ENCODE measurements at regions not wholly inside any gene's neighbourhood (a gene's known extent, or its start where the extent isn't known, plus 50 kb on each side); places are given as distances from the start of the nearest gene placed in this dataset.
"Not testable (repeated sequence)": the region's sequence is repeated elsewhere in the genome, so short reads cannot be mapped to it uniquely, and the experiment has no call there.

- no peak overlapping the region for H3K27ac ChIP-seq
- H3K27me3 ChIP-seq (replicated peaks; ENCODE audit: insufficient read depth), result no peaks in the 10 kb centered on the region
- no peak for TF ChIP-seq CTCF (IDR thresholded peaks at IDR 0.05)
- H3K9me3 ChIP-seq, result no peaks in the 10 kb centered on the region
- H3K36me3 ChIP-seq, result no peaks in the 10 kb centered on the region
- H3K4me1 ChIP-seq (ENCODE audit: control insufficient read depth in 1 of 2, low read depth in 2 of 2), result no peaks in the 10 kb centered on the region
- DNase-seq (ENCODE audit: low spot score) (no peak), ATAC-seq (ENCODE audit: insufficient number of reproducible peaks, low FRiP score, low read depth) (no peak)
- H3K4me3 ChIP-seq, result no peak overlapping the region
Observed at GRCh38 chr3:182027366-182027765, 315.6 kb downstream of the SOX2 start.

- DNase-seq (ENCODE audit: low spot score), result no peak
- Histone ChIP-seq H3K27me3 (replicated peaks; ENCODE audit: insufficient read depth) (no peaks in the 10 kb centered on the region), H3K4me1 (ENCODE audit: control insufficient read depth in 1 of 2, low read depth in 2 of 2) (no peaks in the 10 kb centered on the region), H3K9me3 (no peaks in the 10 kb centered on the region), H3K4me3 (no peak overlapping the region), H3K36me3 (no peaks in the 10 kb centered on the region), H3K27ac (no peak overlapping the region)
- ATAC-seq (ENCODE audit: insufficient number of reproducible peaks, low FRiP score, low read depth), result no peak
- no peak for TF ChIP-seq CTCF (IDR thresholded peaks at IDR 0.05)
Observed at GRCh38 chr3:182028081-182028480, 316.4 kb downstream of the SOX2 start.

DNA sequence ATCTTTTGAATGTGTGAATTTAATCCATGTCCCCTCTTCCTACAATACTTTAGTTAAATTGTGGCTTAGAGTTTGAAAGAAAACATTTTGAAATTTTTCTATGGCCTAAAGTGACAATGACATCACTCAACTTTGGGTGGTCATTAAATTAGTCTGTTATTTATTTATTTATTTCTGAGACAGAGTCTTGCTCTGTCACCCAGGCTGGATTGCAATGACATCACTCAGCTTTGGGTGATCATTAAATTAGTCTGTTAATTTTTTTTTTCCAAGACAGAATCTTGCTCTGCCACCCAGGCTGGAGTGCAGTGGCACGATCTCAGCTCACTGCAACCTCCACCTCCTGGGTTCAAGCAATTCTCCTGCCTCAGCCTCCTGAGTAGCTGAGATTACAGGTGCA, 322.5 kb downstream of the SOX2 start:
- not testable (repeated sequence) for H3K9me3 ChIP-seq; H3K4me1 ChIP-seq (ENCODE audit: control insufficient read depth in 1 of 2, low read depth in 2 of 2); H3K36me3 ChIP-seq; DNase-seq (ENCODE audit: low spot score); H3K4me3 ChIP-seq; H3K27ac ChIP-seq; H3K27me3 ChIP-seq (replicated peaks; ENCODE audit: insufficient read depth); ATAC-seq (ENCODE audit: insufficient number of reproducible peaks, low FRiP score, low read depth)

DNA sequence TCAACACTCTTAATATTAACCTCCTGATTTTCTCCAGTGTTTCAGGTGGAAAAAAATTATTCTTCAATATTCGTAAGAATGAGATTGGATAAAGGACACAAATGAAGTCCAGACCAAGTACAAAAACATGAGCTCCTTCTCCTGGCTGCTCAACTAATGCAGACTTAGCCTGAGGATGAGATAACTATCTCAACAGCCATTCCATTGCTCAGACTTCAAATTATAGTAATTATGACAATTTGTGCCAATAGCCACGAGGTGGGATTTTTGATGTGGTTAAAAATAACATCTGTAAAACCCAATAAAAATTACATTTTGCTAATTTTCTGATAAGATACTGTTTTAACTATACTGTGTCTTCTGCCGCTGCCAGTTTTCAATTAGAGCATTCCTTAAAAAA, 323.6 kb downstream of the SOX2 start:
- Histone ChIP-seq H3K4me3 (no peak overlapping the region), H3K27me3 (replicated peaks; ENCODE audit: insufficient read depth) (no peaks in the 10 kb centered on the region), H3K9me3 (no peaks in the 10 kb centered on the region), H3K36me3 (no peaks in the 10 kb centered on the region), H3K4me1 (ENCODE audit: control insufficient read depth in 1 of 2, low read depth in 2 of 2) (no peaks in the 10 kb centered on the region), H3K27ac (no peak overlapping the region)
- DNase-seq (ENCODE audit: low spot score), result no peak
- ATAC-seq (ENCODE audit: insufficient number of reproducible peaks, low FRiP score, low read depth), result no peak
- no peak for TF ChIP-seq CTCF (IDR thresholded peaks at IDR 0.05)

DNA sequence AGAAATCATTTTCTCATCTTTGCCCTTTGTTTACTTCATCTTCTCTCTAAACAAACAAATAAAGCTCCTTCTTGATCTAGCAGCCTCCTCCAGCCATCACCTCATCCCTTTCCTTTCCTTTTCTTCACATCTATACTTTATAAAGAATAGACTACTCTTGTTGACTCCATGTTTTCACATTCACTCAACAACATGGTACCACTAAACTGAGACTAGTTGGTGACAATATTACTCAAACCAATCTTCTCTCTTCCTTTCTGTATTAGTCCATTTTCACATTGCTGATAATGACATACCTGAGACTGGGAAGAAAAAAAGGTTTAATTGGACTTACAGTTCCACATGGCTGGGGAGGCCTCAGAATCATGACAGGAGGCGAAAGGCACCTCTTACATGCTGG, 324.7 kb downstream of the SOX2 start:
- Histone ChIP-seq H3K9me3 (no peaks in the 10 kb centered on the region), H3K4me1 (ENCODE audit: control insufficient read depth in 1 of 2, low read depth in 2 of 2) (no peaks in the 10 kb centered on the region), H3K27ac (no peak overlapping the region), H3K27me3 (replicated peaks; ENCODE audit: insufficient read depth) (no peaks in the 10 kb centered on the region), H3K4me3 (no peak overlapping the region), H3K36me3 (no peaks in the 10 kb centered on the region)
- no peak for DNase-seq (ENCODE audit: low spot score)
- no peak for TF ChIP-seq CTCF (IDR thresholded peaks at IDR 0.05)
- ATAC-seq (ENCODE audit: insufficient number of reproducible peaks, low FRiP score, low read depth), result no peak

- Histone ChIP-seq H3K4me3 (no peak overlapping the region), H3K4me1 (ENCODE audit: control insufficient read depth in 1 of 2, low read depth in 2 of 2) (no peaks in the 10 kb centered on the region), H3K27me3 (replicated peaks; ENCODE audit: insufficient read depth) (no peaks in the 10 kb centered on the region), H3K9me3 (no peaks in the 10 kb centered on the region), H3K36me3 (no peaks in the 10 kb centered on the region), H3K27ac (no peak overlapping the region)
- no peak for TF ChIP-seq CTCF (IDR thresholded peaks at IDR 0.05)
- ATAC-seq (ENCODE audit: insufficient number of reproducible peaks, low FRiP score, low read depth), result no peak
- no peak for DNase-seq (ENCODE audit: low spot score)
Observed at GRCh38 chr3:182041668-182042291, 330.1 kb downstream of the SOX2 start.
